Right lobe of liver (tissue), 6 donors: ENCODE measurements at regions not wholly inside any gene's neighbourhood (a gene's known extent, or its start where the extent isn't known, plus 50 kb on each side); places are given as distances from the start of the nearest gene placed in this dataset.

Experiments used
- ATAC-seq, 4 donors: fragments of 200-7000 bp; cut with Tn5 transposase; one replicate each; pipeline ENCODE4 v1.9.1; 2020; ENCODE audit warnings: mild to moderate bottlenecking in 4 of 4, moderate library complexity in 4 of 4
- DNase-seq, 3 donors: peaks; one replicate each; pipeline ENCODE4 v3.0.0-alpha.2; 2020
- H3K27ac ChIP-seq, 3 donors: fragments of 200-600 bp; one replicate each; pipeline ENCODE4 v1.8.0; 2022
- H3K27me3 ChIP-seq, 2 donors: fragments of 200-600 bp; one replicate each; pipeline ENCODE4 v1.8.0; 2022
- H3K36me3 ChIP-seq, 4 donors: fragments of 200-600 bp; sonication (generic) in 1 of 4; one replicate each; pipeline versions ENCODE4 v1.5.1 to v1.8.0; 2017 to 2022; ENCODE audit warnings: control low read depth in 1 of 4
- H3K4me1 ChIP-seq, 4 donors: fragments of 200-600 bp; sonication (generic) in 1 of 4; one replicate each; pipeline versions ENCODE4 v1.5.1 to v1.8.0; 2017 to 2022; ENCODE audit warnings: control low read depth in 1 of 4
- H3K4me3 ChIP-seq, 3 donors: fragments of 200-600 bp; one replicate each; pipeline ENCODE4 v1.8.0; 2022
- H3K9me3 ChIP-seq, 4 donors: fragments of 200-600 bp; sonication (generic) in 1 of 4; one replicate each; pipeline versions ENCODE4 v1.5.1 to v1.8.0; 2017 to 2022; ENCODE audit warnings: control low read depth in 1 of 4
- CTCF ChIP-seq, 4 donors: fragments of 200-600 bp in 3 of 4; fragments of 450-650 bp in 1 of 4; IDR thresholded peaks; one replicate each; pipeline versions ENCODE4 v1.5.1 to v1.8.0; 2016 to 2022; ENCODE audit warnings: antibody characterized with exemption in 4 of 4, mild to moderate bottlenecking in 2 of 4
- POLR2A ChIP-seq: fragments of 450-650 bp; IDR thresholded peaks from one replicate; pipeline ENCODE4 v1.6.1; 2017; ENCODE audit warnings: antibody characterized with exemption, mild to moderate bottlenecking
- WGBS: methylation state at CpG from one replicate; pipeline ENCODE4 v1.1.6; 2018; ENCODE audit warnings: low coverage, low lambda C conversion rate; ENCODE audit not compliant: insufficient coverage; ENCODE audit errors: missing lambda C conversion rate; 5-methylcytosine and 5-hydroxymethylcytosine counted together
- intact Hi-C, 2 donors: fragments of 100-400 bp; cut with DNase I; formaldehyde crosslinking; loops; one replicate each; pipeline versions ENCODE4 v1.11.2 to v1.14.1; 2022
- donor health status: DM: no; HTN: yes; CAD: no.
- donor health status: DM: no; HTN: no; CAD: no.
- donor health status: DM: no; HTN: no; CAD: no.
- donor health status: DM: no; HTN: yes; CAD: no.
- donor health status: DM: no; HTN: yes; CAD: no.

- intact Hi-C loops: no loop called here
- ATAC-seq (no peak), DNase-seq (no peak)
- no peaks in the 10 kb centered on the region for H3K27me3 ChIP-seq
- TF ChIP-seq POLR2A (no peak), CTCF (IDR thresholded peaks at IDR 0.05) (no peak)
- H3K9me3 ChIP-seq: no peaks in the 10 kb centered on the region
- H3K36me3 ChIP-seq: no peaks in the 10 kb centered on the region
- no peaks in the 10 kb centered on the region for H3K4me1 ChIP-seq
- H3K27ac ChIP-seq: no peak overlapping the region
- no peak overlapping the region for H3K4me3 ChIP-seq
- WGBS: 43% methylated on average over 1 of the region's 1 CpG
Observed at GRCh38 chr5:39801306-39801705, 376.5 kb upstream of the DAB2 start.

GRCh38 chr5:39800042-39800601 lies 375.3 kb upstream of the DAB2 start:
- Histone ChIP-seq H3K4me1 (no peaks in the 10 kb centered on the region), H3K27me3 (no peaks in the 10 kb centered on the region), H3K9me3 (no peaks in the 10 kb centered on the region), H3K36me3 (no peaks in the 10 kb centered on the region), H3K27ac (no peak overlapping the region), H3K4me3 (no peak overlapping the region)
- ATAC-seq (no peak), DNase-seq (no peak)
- intact Hi-C loops: no loop called here
- WGBS: 44% methylated on average over 3 of the region's 3 CpGs
- no peak for TF ChIP-seq CTCF (IDR thresholded peaks at IDR 0.05)
- no peak for TF ChIP-seq POLR2A

GRCh38 chr5:39799242-39799641 lies 374.5 kb upstream of the DAB2 start:
- H3K36me3 ChIP-seq: no peaks in the 10 kb centered on the region
- DNase-seq: no peak
- no peak overlapping the region for H3K27ac ChIP-seq
- H3K4me3 ChIP-seq: no peak overlapping the region
- no peaks in the 10 kb centered on the region for H3K4me1 ChIP-seq
- no peaks in the 10 kb centered on the region for H3K9me3 ChIP-seq
- ATAC-seq: no peak
- intact Hi-C loops: no loop called here
- H3K27me3 ChIP-seq: no peaks in the 10 kb centered on the region
- WGBS: 60% methylated on average over 2 of the region's 2 CpGs
- TF ChIP-seq CTCF (IDR thresholded peaks at IDR 0.05) (no peak), POLR2A (no peak)

- H3K27ac ChIP-seq: no peak overlapping the region
- no peak overlapping the region for H3K4me3 ChIP-seq
- DNase-seq (no peak), ATAC-seq (no peak)
- H3K4me1 ChIP-seq: no peaks in the 10 kb centered on the region
- no peaks in the 10 kb centered on the region for H3K36me3 ChIP-seq
- H3K9me3 ChIP-seq: no peaks in the 10 kb centered on the region
- intact Hi-C loops: no loop called here
- H3K27me3 ChIP-seq: no peaks in the 10 kb centered on the region
- no peak for TF ChIP-seq CTCF (IDR thresholded peaks at IDR 0.05)
- TF ChIP-seq POLR2A: no peak
- 65% methylated on average over 5 of the region's 5 CpGs for WGBS
Observed at GRCh38 chr5:39794513-39795210, 369.9 kb upstream of the DAB2 start.
